ENCODE measurements at regions not wholly inside any gene's neighbourhood (a gene's known extent, or its start where the extent isn't known, plus 50 kb on each side); places are given as distances from the start of the nearest gene placed in this dataset.
"Not testable (repeated sequence)": the region's sequence is repeated elsewhere in the genome, so short reads cannot be mapped to it uniquely, and the experiment has no call there.

- TF ChIP-seq, protein P1, sequence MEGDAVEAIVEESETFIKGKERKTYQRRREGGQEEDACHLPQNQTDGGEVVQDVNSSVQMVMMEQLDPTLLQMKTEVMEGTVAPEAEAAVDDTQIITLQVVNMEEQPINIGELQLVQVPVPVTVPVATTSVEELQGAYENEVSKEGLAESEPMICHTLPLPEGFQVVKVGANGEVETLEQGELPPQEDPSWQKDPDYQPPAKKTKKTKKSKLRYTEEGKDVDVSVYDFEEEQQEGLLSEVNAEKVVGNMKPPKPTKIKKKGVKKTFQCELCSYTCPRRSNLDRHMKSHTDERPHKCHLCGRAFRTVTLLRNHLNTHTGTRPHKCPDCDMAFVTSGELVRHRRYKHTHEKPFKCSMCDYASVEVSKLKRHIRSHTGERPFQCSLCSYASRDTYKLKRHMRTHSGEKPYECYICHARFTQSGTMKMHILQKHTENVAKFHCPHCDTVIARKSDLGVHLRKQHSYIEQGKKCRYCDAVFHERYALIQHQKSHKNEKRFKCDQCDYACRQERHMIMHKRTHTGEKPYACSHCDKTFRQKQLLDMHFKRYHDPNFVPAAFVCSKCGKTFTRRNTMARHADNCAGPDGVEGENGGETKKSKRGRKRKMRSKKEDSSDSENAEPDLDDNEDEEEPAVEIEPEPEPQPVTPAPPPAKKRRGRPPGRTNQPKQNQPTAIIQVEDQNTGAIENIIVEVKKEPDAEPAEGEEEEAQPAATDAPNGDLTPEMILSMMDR (IDR thresholded peaks at IDR 0.05; ENCODE audit: insufficient read depth, low read length, poor library complexity, severe bottlenecking) = not testable (repeated sequence)
- TF ChIP-seq EZH2phosphoT487 (conservative IDR thresholded peaks at IDR 0.05; ENCODE audit: low read length) = not testable (repeated sequence)
These were observed 76.7 kb upstream of the FYN start for GRCh38 chr6:111949984-111950383.

All from SU-DHL-6 (cell line).